Coronary artery (tissue), 2 donors: ENCODE measurements at regions not wholly inside any gene's neighbourhood (a gene's known extent, or its start where the extent isn't known, plus 50 kb on each side); places are given as distances from the start of the nearest gene placed in this dataset.

Experiments
- DNase-seq: peaks from one replicate; pipeline ENCODE4 v3.0.0-alpha.2; 2017; ENCODE audit warnings: low spot score
- H3K27ac ChIP-seq, 2 donors: fragments of 200-600 bp; sonication (generic); one replicate each; pipeline ENCODE4 v1.5.1; 2016 to 2019
- H3K4me3 ChIP-seq: fragments of 200-600 bp; sonication (generic); 2 replicates; pipeline ENCODE4 v1.5.1; 2016; ENCODE audit warnings: mild to moderate bottlenecking, moderate library complexity
- CTCF ChIP-seq: fragments of 200-600 bp; sonication (generic); IDR thresholded peaks from one replicate; pipeline ENCODE4 v1.5.1; 2019; ENCODE audit warnings: antibody characterized with exemption

GRCh38 chr2:212845941-212846340, 305.5 kb downstream of the IKZF2 start:
- TF ChIP-seq CTCF, result no peak
- no peak for DNase-seq
- no peak overlapping the region for H3K4me3 ChIP-seq
- no peak overlapping the region for H3K27ac ChIP-seq

- no peak for TF ChIP-seq CTCF
- H3K27ac ChIP-seq, result no peak overlapping the region
- DNase-seq, result no peak
- no peak overlapping the region for H3K4me3 ChIP-seq
Measured at GRCh38 chr2:212843409-212844199, 305.0 kb upstream of the ERBB4 start.

- no peak for DNase-seq
- TF ChIP-seq CTCF, result no peak
- H3K27ac ChIP-seq, result no peak overlapping the region
- no peak overlapping the region for H3K4me3 ChIP-seq
Measured at GRCh38 chr2:212842544-212843185, 304.1 kb upstream of the ERBB4 start.

- no peak for TF ChIP-seq CTCF
- no peak overlapping the region for H3K4me3 ChIP-seq
- H3K27ac ChIP-seq, result no peak overlapping the region
- DNase-seq, result no peak
Measured at GRCh38 chr2:212841460-212841859, 302.9 kb upstream of the ERBB4 start.

GRCh38 chr2:212832211-212833195, 293.9 kb upstream of the ERBB4 start:
- TF ChIP-seq CTCF, result no peak
- no peak overlapping the region for H3K4me3 ChIP-seq
- DNase-seq, result no peak
- no peak overlapping the region for H3K27ac ChIP-seq

GRCh38 chr2:212831671-212832199, 293.1 kb upstream of the ERBB4 start:
- no peak for TF ChIP-seq CTCF
- no peak for DNase-seq
- Histone ChIP-seq H3K4me3 (no peak overlapping the region), H3K27ac (no peak overlapping the region)
